Fibroblast of peridontal ligament (primary cell): ENCODE measurements at regions not wholly inside any gene's neighbourhood (a gene's known extent, or its start where the extent isn't known, plus 50 kb on each side); places are given as distances from the start of the nearest gene placed in this dataset.

Source experiments
- DNase-seq: peaks from one replicate; pipeline ENCODE4 v3.0.0-alpha.2; 2010; ENCODE audit errors: extremely low read depth

GRCh38 chr5:125835293-125836172 lies 587.7 kb upstream of the GRAMD2B start:
- DNase-seq: peak; percentile 22

- DNase-seq: no peak
Measured at GRCh38 chr5:125836256-125836655, 587.0 kb upstream of the GRAMD2B start.

GRCh38 chr5:125837866-125838265 lies 585.3 kb upstream of the GRAMD2B start:
- no peak for DNase-seq

GRCh38 chr5:125847561-125847960 lies 575.6 kb upstream of the GRAMD2B start:
- no peak for DNase-seq

GRCh38 chr5:125848751-125849150 lies 574.5 kb upstream of the GRAMD2B start:
- DNase-seq: no peak

- DNase-seq: no peak
Measured at GRCh38 chr5:125856949-125857348, 566.3 kb upstream of the GRAMD2B start.

- DNase-seq: no peak
Measured at GRCh38 chr5:125863579-125863978, 559.6 kb upstream of the GRAMD2B start.

GRCh38 chr5:125865166-125865815 lies 557.9 kb upstream of the GRAMD2B start:
- peak; percentile 39 for DNase-seq

- no peak for DNase-seq
Measured at GRCh38 chr5:125868036-125868435, 555.2 kb upstream of the GRAMD2B start.

- peak; percentile 75 for DNase-seq
Measured at GRCh38 chr5:125870256-125870655, 553.0 kb upstream of the GRAMD2B start.

GRCh38 chr5:125874057-125874456 lies 549.2 kb upstream of the GRAMD2B start:
- DNase-seq: no peak

GRCh38 chr5:125874717-125875116 lies 548.5 kb upstream of the GRAMD2B start:
- no peak for DNase-seq

GRCh38 chr5:125877248-125877647 lies 546.0 kb upstream of the GRAMD2B start:
- DNase-seq: no peak

- no peak for DNase-seq
Measured at GRCh38 chr5:125882061-125882460, 541.1 kb upstream of the GRAMD2B start.

GRCh38 chr5:125883223-125883622 lies 540.0 kb upstream of the GRAMD2B start:
- no peak for DNase-seq

- no peak for DNase-seq
Measured at GRCh38 chr5:125888358-125888757, 534.9 kb upstream of the GRAMD2B start.

GRCh38 chr5:125890511-125890931 lies 532.7 kb upstream of the GRAMD2B start:
- peak; percentile 27 for DNase-seq

- DNase-seq: no peak
Measured at GRCh38 chr5:125891061-125891725, 532.0 kb upstream of the GRAMD2B start.

GRCh38 chr5:125894383-125894782 lies 528.8 kb upstream of the GRAMD2B start:
- peak; percentile 37 for DNase-seq

GRCh38 chr5:125896368-125896767 lies 526.8 kb upstream of the GRAMD2B start:
- no peak for DNase-seq

- no peak for DNase-seq
Measured at GRCh38 chr5:125897089-125897488, 526.1 kb upstream of the GRAMD2B start.

GRCh38 chr5:125898851-125899405 lies 524.3 kb upstream of the GRAMD2B start:
- DNase-seq: peak; percentile 1
